LNCAP (cell line): ENCODE measurements at regions not wholly inside any gene's neighbourhood (a gene's known extent, or its start where the extent isn't known, plus 50 kb on each side); places are given as distances from the start of the nearest gene placed in this dataset.

Experiments used
- TF ChIP-seq, protein P1 (sequence below): fragments of 450-650 bp; IDR thresholded peaks from 2 replicates; pipeline ENCODE4 v1.5.1; 2017; ENCODE audit warnings: mild to moderate bottlenecking

DNA sequence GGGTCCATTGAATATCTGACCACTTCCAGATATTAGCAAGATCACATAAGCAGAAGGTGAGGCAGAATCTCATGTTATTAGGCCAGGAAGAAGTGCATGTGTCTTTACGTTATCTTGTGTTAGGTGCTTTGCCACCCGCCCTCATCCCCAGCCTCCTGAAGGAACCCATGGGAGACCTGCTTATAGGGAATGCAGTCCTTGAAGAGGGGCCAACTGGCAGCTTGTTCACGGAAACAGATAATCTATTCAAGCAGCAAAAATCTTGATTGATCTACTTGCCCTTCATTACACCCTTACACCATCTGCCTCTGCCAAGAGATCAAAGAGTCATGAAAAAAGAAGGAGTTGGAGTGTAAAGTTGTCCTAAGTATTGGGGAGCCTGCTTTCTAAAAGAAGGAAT, 576.4 kb downstream of the HTR1B start:
- TF ChIP-seq, protein P1, sequence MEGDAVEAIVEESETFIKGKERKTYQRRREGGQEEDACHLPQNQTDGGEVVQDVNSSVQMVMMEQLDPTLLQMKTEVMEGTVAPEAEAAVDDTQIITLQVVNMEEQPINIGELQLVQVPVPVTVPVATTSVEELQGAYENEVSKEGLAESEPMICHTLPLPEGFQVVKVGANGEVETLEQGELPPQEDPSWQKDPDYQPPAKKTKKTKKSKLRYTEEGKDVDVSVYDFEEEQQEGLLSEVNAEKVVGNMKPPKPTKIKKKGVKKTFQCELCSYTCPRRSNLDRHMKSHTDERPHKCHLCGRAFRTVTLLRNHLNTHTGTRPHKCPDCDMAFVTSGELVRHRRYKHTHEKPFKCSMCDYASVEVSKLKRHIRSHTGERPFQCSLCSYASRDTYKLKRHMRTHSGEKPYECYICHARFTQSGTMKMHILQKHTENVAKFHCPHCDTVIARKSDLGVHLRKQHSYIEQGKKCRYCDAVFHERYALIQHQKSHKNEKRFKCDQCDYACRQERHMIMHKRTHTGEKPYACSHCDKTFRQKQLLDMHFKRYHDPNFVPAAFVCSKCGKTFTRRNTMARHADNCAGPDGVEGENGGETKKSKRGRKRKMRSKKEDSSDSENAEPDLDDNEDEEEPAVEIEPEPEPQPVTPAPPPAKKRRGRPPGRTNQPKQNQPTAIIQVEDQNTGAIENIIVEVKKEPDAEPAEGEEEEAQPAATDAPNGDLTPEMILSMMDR, result no peak

DNA sequence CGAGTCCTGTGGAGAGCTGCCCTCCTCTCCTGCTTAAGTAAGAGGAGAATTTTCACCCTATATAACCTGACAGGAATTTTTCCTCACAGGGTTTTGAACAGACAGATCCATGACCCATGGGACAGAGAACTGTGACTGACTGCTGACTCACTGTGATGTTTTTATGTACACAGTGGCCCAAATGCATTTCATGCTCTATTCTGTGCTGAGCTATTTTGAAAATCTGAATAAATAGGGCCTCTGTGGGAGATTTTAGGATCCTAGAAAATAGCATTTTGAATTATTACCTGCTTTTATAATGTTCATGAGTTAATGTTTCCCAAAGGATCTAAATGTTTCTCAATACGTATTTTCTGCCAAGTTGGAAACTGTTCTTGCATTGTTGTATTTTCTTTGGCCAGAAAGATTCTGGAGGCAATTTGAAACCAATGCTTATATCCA, 577.4 kb downstream of the HTR1B start:
- TF ChIP-seq, protein P1, result no peak

DNA sequence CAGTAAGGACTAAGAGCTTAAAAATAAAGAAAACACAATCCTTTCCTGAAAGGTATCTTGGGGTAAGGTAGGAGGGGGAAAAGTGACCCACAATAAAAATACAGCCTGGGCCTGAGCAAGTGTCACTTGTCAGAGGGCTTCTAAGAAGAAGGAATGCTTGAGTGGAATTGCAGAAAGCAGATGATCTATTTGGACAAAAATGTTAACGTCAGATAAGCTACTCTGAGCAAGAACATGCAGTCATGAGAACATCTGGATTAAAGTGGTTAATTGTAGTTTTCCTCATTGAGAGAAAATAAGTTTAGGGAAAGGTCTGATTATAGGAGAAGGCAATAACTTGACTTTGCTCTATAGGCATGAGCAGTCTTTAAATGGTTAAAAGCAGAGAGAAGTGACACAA, 581.9 kb downstream of the HTR1B start:
- TF ChIP-seq, protein P1, result no peak

DNA sequence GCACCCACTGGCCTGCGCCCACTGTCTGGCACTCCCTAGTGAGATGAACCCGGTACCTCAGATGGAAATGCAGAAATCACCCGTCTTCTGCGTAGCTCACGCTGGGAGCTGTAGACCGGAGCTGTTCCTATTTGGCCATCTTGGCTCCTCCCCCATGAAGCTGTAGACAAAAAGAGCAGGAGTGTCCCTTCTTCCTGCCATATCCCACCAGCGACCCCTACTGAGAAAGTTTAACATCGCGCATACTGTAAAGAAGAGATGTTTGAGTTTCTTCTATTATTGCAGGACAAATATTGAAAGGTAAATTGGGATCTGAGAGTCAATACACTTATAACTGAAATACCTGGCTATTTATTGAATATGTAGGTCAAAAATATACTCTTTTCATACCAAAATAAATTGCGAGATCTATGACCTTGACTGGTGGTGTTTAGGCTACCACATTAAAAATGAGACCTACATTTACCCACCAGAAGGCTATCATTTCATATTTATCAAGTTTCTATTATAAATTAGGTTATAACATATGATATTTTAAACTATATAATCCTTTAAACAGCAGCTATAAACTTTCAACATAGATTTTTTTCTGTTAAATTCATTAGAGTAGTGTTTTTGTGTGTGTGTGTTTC, 586.3 kb downstream of the HTR1B start:
- TF ChIP-seq, protein P1, result peak; percentile 69

DNA sequence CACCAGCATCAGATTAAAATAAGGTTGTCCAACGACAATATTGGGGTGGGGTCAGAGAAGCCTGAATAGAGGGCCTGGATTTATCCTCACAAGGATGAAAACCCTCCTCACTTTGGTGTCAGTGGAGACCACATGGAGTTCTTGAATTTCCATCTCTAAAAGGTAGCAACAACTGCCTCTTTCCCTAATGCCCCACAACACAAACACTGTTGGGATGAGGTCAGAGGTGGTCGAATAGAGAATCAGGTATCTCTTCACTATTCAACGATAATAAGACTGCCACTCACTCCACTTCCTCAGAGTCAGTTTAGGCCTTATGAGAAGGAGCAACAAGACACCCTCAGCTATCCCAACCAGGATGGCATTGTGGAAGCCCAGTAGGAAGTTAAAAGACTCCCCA, 596.1 kb downstream of the HTR1B start:
- TF ChIP-seq, protein P1, result no peak

DNA sequence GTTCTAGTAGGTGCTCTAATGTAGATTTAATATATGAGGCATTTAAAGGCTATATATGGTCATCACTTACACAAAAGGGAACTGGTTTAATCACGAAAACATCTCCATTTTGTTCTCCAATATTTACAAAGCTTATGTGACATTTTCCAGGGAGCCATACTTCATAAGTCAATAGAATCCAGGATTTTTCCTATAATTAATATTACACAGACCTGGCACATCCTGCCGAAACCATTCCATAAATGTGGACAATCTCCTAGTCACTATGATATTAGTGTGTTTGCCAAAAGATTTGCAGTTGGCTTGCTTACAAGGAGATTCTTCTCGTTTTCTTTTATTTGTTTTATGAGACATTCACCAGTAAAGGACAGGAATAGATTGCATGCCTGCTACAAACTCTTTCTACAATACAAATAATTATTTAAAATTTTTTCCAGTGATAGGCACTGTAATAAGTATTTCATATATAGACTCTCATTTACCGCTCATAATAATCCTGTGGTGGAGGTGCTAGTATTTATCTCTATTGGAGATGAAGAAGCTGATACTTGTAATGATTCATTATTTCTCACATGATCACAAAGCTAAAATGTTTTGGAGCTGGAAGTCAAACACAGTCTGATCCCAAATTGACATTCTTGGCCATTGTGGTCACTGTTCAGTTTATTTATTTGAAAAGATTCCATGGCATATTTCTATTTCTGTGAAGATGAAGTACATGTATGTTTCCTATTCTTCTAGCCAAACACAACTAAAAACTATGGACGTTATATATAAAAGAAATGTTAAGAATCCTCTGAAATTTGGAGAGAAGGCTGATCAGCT, 597.0 kb downstream of the HTR1B start:
- TF ChIP-seq, protein P1, result no peak

DNA sequence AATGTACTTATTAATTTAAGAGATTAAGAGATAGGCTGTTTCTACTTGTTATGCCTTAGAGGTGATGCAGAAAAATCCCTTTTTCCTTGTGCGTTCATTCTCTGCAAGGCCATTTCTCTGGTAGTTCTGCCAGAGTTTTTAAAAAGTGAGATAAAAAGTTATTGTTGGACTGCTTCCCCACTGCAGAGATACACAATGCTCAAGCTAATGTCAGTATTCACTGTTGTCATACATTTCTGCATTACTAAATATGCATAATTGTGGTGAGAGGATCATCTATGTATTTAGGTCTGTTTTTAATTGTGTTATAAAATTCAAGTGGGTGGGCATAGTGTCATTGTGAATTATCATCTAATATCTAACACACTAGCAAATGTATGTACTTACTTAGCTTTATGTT, 600.4 kb downstream of the HTR1B start:
- TF ChIP-seq, protein P1, result no peak
